ENCODE measurements at regions not wholly inside any gene's neighbourhood (a gene's known extent, or its start where the extent isn't known, plus 50 kb on each side); places are given as distances from the start of the nearest gene placed in this dataset.

DNA sequence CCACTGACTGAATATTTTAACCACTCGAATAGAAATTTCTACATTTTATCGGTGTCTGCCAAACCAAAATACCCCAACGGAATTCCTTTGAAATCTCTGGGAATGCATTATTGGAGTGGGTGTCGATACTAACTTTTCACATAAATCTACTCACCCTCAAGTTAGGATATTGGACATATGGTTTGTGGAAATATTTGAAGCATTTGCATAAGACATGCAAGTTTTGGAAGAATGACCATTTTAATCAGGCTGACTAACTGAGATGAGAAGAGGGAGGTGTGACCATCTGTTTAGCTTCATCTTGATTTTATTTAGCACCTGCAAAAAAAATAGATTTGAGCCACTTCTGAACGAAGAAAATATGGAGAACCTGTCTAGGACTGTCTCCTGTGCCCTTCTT lies 61.2 kb downstream of the KLF6 start:
- Histone ChIP-seq H3K4me3 (no peak overlapping the region), H3K27ac (no peak overlapping the region)

DNA sequence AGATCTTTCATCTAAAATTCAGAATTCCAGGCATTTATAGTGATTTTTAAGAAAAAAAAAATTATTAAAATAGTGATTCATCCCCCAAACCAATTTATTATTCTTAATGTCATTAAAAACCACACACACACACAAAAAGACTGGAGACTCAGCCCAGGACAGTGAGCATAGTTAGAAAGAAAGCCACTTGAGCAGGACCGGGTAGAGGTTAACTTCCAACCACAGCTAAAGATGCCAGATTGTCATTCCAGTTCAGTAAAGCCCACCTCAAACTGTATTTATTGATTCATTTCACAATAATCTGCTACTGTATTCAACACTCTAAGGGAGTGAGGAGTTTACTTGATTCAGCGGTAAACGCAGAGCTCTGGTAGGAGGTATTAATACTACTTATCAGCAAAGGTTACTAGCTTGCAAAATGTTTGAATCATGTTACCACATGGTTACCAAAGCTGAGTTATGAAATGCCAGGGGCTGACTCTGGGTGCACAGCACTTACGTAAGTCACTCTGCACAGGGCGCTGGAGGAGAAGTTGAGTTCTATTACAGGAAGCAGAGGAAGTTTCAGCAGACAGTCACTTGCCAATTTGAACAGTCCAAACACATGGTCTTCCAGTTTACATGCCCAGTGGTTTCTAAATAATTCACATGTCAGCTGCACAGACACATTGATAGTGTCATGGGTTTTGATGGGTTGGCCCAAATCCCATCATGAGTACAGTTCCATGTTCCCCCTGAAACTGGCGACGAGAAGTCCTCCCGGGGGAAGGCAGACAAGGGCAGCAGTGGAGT lies 64.6 kb downstream of the KLF6 start:
- Histone ChIP-seq H3K4me3 (no peak overlapping the region), H3K27ac (peak overlapping the region in 17 of 21 experiments; percentile 7 to 82 (median 61))

DNA sequence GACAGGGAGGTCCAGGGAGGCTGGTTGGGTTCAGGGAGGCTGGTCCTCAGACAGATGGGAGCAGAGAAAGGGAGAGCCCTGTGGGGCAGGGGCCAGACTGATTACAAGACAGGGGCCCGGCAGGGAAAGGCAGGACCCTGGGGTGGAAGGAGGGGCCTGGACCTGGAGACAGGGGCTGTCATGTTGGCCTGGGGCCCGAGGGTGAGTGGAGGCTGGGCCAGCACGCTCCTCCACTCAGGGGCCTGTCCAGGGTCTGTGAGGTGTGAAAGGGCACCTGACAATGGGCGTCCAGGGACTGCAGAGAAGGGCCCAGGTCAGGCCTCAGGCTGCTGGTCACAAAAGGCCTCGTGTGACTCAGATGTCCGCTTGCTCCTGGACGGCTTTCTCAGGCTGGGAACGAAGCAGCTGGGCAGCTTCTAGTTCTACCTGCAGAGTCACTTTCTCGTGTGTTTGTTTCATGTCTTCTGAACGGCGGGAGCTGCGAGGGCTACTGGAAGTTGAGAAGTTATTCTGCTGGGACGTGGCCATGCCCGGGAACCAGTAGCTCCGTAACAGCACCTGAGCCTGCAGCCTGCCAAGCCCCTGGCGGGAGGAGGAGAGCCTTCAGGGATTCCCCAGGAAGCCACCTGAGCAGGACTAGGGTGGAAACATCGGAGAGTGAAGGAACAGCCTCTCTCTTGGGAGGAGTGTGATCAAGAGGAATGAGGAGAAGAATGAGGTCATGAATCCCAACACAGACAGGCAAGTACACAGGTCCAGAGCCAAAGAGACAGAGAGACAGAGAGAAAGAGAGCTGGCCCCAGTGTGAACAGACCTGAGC lies 65.8 kb downstream of the KLF6 start:
- H3K27ac ChIP-seq: peak overlapping the region in 8 of 21 experiments; percentile 6 to 68 (median 48)

DNA sequence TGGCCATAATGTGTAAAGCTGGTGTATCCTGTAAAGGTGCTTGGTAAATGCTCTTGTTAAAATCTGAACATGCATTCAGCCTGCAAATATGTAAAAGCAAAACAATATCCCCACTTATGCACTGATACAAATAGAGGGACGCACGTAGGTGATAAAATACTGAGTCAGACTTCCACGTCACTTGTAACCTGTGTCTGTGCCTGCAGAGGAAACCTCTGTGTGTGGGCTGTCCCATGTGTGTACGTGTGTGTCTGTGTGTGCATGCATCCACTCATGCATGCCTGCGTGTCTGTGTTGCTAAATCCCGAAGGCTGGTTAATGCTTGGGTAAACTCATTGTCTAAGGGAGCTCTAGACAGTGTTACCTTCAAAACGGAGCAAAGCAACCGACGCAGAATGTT lies 68.9 kb downstream of the KLF6 start:
- Histone ChIP-seq H3K4me3 (no peak overlapping the region), H3K27ac (no peak overlapping the region)

More for the DNA sequence above, 65.8 kb downstream of the KLF6 start:
- H3K4me3 ChIP-seq: no peak overlapping the region

DNA sequence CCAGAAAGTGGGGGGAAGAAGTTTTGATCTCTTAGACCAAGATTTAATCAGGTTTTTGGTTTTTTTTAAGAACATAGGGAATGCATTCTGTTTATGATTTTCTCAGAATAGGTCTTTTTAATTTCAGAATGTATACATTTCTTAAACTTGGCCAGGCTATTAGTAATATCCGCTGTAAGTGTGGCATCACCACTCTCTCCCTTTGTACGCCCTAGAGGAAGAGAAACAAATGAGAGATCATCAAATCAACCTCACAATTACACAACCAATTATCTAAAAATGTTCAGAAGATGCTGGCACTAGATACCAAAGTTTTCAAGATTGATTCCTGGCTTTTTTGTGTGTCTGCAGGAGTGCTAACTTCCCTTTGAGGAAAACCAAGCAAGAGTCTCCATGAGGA lies 70.0 kb downstream of the KLF6 start:
- H3K27ac ChIP-seq: no peak overlapping the region
- no peak overlapping the region for H3K4me3 ChIP-seq

DNA sequence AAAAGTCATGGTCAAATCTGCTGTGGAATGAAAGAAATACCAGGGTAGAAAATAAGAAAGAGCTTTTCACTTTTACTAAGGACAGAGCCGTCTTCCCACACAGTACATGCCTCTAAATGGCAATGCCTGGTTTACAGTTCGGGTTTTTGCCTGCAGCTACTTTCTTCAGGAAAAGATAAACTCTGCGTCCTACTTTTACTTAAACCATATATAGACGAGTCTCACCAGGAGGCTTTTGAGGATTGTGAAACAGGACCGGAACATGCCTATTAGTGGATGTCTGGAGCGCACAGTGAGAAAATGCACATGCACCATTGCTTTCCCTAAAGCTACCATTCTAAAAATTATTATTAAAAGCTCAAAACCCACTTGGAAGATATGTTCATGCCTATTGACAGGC lies 70.5 kb downstream of the KLF6 start:
- Histone ChIP-seq H3K27ac (no peak overlapping the region), H3K4me3 (no peak overlapping the region)

DNA sequence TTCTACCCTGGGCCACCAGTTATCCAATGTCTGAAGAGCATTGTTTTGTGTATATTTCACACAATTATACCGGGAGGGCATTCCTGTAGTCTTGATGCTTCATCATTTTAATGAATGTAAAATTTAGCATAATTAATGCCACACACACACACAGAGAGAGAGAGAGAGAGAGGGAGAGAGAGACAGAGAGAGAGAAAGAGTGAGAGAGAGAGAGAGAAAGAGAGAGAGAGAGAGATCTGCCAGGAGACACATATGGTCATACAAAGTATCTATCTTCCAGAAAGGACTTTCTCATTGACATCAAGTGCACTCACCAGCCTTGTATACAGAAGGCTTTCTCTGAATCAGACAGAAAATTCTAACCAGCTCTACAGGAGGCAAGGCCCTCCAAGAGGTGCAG lies 72.3 kb downstream of the KLF6 start:
- no peak overlapping the region for H3K4me3 ChIP-seq
- H3K27ac ChIP-seq: no peak overlapping the region

DNA sequence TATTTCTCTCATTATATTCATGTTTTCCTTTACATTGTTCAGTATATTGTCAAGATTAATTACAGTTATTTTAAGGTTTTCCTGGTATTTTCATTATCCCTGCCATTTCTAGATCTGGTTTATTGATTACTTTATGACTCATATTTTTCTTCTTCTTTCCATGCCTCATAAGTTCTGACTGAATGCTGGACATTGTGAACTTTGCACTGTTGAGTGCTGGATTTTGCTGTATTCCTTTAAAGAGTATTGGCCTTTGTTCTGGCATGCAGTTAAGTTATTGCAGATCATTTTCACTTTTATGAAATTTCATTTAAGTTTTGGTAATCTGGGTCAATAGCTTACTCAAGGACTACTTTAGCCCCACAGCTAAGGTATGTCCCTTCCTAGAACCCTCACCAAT lies 73.1 kb downstream of the KLF6 start:
- H3K27ac ChIP-seq: no peak overlapping the region
- no peak overlapping the region for H3K4me3 ChIP-seq

DNA sequence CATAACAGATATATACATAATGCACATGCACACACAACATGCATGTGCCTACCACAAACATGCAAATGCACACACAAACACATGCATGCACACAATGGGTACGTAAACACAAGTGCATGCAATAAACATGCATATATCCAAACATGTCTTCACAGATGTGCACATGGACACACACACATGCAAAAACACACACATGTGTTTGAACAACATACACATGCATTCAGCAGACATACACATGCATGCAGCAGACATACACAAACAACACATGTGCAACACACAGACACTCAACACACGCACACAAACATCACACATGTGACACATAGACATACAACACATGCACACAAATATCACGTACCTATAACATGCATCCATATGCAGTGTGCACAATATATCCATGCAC lies 74.2 kb downstream of the KLF6 start:
- H3K4me3 ChIP-seq: no peak overlapping the region
- H3K27ac ChIP-seq: no peak overlapping the region

DNA sequence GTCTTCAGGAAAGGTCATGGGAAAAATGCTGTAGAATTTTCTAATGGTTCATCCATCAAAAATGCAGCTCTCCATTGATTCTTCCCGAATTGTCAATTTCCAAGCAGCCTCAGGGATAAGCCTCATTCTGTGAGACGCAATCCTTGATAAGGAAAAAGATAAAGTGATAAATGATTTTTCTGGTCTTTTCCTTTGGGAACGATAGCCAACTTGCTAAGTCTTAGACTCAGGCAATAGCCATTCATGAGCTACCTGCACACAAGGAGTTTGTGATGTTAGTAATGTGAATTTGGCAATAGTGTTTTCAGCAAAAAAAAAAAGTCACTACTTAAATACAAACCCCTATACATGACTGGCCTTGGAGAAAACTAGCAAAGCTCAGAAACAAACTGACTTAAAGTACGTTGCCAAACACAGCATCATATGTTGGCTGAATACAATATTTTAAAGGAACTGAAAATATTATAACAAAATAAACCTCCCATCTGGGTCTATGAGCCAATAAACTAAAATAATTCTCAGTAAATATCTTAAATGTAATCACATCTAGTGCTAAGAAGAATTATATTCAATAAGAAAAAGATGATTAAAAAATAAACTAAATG lies 75.5 kb downstream of the KLF6 start:
- no peak overlapping the region for H3K4me3 ChIP-seq
- no peak overlapping the region for H3K27ac ChIP-seq

DNA sequence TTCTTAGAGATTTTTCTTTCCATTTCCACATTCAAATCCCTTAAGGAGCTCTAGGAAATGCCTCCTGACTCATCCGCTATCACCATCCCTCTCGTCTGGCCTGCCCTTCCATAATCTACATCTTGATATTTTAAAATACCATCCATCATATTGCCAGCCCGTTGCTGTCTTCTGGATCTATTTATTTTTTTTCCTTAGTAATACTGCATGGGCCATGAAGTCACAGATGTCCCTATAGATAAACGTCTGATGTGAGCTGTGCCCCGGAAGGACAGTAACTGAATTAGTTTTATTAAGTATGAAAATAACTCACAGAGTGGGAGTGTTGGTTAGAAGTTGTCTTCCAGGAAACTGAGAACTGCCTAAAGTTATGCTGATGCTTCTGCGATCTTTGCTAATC lies 76.2 kb downstream of the KLF6 start:
- Histone ChIP-seq H3K27ac (no peak overlapping the region), H3K4me3 (no peak overlapping the region)

DNA sequence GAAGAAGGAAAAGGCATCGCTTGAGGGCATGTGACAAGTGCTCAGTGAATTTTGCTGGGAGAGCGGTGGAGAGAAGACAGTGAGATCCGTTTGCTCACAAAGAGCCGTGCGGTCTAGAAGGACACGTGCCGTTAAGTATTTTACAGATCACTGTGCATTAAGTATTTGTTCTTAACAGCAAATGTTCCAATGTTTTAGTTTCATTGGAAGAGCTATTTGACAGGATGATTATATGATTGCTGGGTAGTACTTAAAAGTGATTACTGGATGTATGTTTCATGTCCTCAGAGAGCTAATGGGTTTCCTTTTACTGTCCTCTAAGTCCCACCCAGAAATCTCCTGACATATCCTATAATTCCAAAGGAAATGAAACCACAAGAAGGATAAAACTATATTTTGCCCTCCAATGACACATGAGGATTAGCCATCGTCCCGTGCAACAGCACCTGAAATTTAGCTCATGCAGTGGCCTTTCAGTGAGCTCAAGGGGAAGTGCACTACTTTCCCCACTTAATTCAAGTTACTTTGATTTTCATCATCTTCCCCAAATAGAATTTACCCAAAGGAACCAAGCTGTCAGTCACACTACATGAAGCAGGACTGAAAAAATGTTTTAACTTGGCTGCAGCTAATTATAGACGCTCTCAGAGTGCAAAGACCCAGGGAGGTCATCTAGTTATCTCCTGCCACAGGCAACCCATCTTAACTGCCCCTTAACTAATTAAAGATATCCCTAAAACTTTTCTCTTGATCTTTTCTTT lies 80.3 kb downstream of the KLF6 start:
- H3K27ac ChIP-seq: no peak overlapping the region
- H3K4me3 ChIP-seq: no peak overlapping the region

DNA sequence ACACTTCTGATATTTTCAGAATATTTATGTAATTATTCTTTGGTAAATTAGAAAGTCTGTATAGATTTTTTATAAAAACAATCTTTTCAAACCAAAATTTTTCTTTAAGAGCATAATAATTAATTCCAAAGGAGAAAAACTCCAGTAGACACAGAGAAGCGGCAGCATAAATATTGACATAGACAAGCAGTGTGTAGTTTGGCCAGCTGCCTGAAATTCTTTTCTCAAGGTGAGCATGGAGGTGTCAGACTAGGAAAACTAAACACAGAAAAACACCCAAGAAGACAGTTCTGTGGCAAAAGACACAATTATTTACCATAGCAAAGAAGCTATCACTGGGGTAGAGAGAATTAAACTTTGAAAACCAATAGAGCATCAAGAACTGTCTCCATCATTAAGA lies 82.4 kb downstream of the KLF6 start:
- Histone ChIP-seq H3K27ac (no peak overlapping the region), H3K4me3 (no peak overlapping the region)

DNA sequence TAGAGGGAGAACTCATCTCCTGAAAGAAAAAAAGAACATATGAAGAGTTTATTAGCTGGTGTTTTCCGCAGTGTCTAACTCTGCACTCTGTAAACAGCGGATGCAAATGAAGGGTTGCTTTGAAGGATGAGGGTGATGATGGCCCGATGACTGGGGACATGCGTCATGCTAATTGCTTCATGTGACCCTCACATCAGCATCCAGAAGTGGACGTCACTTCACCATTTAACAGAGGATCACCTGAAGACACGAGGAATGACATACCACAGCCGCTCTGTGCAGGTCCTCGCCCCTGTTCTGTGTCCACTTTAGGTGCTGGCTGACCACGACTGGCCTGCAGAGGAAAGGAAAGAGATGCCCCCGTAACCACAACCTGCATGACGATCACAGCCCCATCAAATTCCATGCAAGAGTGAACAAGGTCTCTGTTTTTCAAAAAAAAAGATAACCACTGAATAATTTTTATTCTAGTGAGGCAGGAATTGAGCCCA lies 82.9 kb downstream of the KLF6 start:
- Histone ChIP-seq H3K27ac (no peak overlapping the region), H3K4me3 (no peak overlapping the region)

DNA sequence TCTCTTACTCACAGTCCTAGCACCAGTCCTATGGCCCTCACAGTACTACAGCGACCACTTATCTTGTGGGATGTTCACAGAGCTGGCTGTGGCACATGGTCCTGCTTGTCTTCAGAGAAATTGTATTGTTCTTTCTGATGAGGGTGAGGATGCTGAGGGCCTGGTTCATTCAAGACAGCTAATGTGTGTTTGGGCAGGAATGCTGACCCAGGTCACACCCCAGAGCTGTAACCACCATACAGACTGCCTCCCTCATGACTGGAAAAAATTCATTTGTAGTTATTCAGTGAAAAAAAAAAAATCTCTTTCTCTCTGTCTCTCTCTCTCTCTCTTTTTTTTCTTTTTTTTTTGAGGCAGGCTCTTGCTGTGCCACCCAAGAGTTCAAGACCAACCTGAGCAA lies 83.5 kb downstream of the KLF6 start:
- no peak overlapping the region for H3K4me3 ChIP-seq
- H3K27ac ChIP-seq: no peak overlapping the region

DNA sequence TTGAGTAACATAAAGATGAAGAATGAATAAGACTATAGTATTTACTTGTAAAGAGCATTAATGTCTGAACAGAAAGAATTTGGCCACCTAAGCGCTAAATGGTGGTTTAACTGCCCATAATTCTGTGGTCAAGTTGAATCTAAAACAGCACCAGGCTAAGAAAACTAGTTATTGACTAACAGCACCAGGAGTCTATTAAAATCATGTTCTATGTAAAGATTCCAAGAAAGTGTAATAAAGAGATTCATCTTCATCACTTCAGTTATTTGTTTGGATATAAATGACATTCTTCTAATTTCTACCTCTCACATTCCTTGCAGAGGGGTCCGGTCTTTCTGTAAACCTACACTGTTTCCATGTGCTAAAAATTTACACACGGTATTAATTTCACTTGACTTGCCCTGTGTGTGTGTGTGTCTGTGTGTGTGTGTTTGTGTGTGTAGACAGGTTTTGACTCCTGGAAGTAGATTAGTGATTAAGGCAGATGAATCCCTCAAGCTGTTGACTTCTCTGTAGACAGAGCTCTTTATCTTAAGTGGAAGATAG lies 84.4 kb downstream of the KLF6 start:
- Histone ChIP-seq H3K4me3 (no peak overlapping the region), H3K27ac (no peak overlapping the region)

DNA sequence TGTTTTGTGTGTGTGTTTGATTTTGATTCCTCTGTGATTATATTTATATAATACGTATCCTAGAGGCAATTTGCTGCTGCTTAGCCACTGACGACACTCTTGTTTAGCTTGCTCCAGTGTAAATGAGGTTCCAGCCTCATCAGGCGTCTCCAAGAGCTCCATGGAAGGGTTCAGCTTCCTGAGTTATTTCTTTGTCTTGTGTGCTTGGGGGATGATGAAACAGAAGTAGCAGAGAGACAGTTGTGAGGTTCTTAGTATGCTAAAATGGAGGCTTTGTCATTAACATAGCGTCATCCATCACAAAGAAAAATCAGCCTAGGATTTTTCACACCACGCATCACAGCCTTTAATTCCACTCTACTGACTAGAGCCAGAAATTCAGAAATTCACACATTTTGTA lies 85.1 kb downstream of the KLF6 start:
- H3K4me3 ChIP-seq: no peak overlapping the region
- no peak overlapping the region for H3K27ac ChIP-seq

DNA sequence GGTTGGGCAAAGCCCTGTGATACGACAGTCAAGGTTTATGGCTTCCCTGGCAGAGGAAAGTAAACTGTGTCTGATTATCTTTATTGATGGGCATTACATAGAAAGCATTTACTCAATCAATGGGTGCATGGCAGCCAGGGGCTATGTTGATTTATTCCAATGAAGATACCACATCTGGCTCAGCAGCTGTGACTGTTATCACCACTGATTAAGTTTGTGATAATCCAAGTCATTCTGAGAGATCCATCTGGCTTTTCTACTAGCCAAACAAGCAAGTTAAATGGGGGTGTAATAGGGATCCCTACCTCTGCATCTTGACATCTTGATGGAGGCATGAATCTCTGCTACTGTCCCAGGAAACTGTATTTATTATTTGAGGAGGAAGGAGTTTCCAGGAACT lies 86.7 kb downstream of the KLF6 start:
- Histone ChIP-seq H3K4me3 (no peak overlapping the region), H3K27ac (no peak overlapping the region)

DNA sequence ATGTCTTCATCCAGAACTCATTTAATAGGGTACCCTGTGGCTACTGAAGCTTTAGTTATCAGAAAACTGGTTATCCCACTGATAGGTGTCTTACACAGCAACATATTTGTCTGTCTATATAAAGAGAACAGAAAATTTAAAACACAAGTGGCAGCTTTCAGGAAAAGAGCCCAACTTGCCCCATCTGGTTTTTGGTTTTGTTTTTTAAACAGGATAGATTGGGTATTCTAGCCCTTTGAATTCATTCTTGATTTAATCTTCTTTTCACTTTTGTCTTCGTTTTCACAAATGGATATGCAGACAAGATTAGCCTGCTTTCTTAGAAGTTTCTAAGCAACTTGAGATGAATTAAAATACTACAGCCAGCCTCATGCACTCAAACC lies 91.3 kb downstream of the KLF6 start:
- no peak overlapping the region for H3K27ac ChIP-seq
- no peak overlapping the region for H3K4me3 ChIP-seq

Measured in skin epidermis (tissue), 12 donors.